ENCODE measurements at regions not wholly inside any gene's neighbourhood (a gene's known extent, or its start where the extent isn't known, plus 50 kb on each side); places are given as distances from the start of the nearest gene placed in this dataset.
"Not testable (repeated sequence)": the region's sequence is repeated elsewhere in the genome, so short reads cannot be mapped to it uniquely, and the experiment has no call there.

DNA sequence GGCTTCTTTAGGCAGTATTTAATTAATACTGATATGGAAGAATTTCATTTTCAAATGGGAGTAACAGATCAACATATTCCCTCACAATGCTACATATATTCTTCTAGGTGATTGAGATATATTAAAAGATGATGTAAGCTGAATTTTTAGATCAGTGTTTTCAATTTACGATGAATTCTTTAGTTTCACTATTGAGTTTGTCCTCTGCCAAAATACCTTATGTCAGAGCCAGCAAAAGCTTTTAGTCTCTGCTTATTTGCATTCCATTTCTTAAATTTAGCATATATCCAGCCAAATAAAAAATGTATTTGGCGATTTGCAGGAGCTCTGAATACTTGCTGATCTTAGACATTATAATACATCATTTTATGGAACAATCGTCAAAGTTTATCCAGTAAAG lies 144.3 kb downstream of the MOSPD2 start:
- H3K4me1 ChIP-seq = no peaks in the 10 kb centered on the region
- no peaks in the 10 kb centered on the region for H3K27me3 ChIP-seq
- no peak overlapping the region for H3K27ac ChIP-seq
- TF ChIP-seq POLR2A (IDR thresholded peaks at IDR 0.05) (no peak), POLR2AphosphoS5 (IDR thresholded peaks at IDR 0.05) (no peak), EP300 (IDR thresholded peaks at IDR 0.05) (no peak)
- TF ChIP-seq, protein P1, sequence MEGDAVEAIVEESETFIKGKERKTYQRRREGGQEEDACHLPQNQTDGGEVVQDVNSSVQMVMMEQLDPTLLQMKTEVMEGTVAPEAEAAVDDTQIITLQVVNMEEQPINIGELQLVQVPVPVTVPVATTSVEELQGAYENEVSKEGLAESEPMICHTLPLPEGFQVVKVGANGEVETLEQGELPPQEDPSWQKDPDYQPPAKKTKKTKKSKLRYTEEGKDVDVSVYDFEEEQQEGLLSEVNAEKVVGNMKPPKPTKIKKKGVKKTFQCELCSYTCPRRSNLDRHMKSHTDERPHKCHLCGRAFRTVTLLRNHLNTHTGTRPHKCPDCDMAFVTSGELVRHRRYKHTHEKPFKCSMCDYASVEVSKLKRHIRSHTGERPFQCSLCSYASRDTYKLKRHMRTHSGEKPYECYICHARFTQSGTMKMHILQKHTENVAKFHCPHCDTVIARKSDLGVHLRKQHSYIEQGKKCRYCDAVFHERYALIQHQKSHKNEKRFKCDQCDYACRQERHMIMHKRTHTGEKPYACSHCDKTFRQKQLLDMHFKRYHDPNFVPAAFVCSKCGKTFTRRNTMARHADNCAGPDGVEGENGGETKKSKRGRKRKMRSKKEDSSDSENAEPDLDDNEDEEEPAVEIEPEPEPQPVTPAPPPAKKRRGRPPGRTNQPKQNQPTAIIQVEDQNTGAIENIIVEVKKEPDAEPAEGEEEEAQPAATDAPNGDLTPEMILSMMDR (IDR thresholded peaks at IDR 0.05) = no peak
- no peaks in the 10 kb centered on the region for H3K36me3 ChIP-seq
- no peak overlapping the region for H3K4me3 ChIP-seq
- no peaks in the 10 kb centered on the region for H3K9me3 ChIP-seq
- WGBS, 2 donors (ENCODE audit: low coverage in 1 of 2) = 58 to 68% methylated on average over 2 to 3 of the region's 3 CpGs
- no peak for ATAC-seq

DNA sequence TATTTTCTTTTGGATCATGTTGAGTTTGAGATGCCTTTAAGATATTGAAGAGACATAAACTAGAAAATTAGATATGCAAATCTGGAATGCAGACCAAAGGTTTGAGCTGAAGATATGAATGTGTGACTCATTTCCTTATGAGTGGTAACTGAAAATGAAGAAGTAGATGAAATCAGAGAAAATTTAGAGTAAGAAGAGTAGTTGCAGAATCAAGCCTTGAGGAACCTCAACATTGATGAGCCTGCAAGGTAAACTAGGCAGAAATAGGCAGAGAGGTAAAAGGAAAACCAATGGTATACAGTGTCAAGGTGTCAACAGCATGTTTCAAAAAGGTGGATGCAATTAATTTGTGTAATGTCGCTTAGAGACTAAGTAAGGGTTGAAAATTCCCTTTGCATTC lies 142.8 kb downstream of the MOSPD2 start:
- ATAC-seq = no peak
- TF ChIP-seq EP300 (IDR thresholded peaks at IDR 0.05) = no peak
- no peak for TF ChIP-seq POLR2A (IDR thresholded peaks at IDR 0.05)
- no peak for TF ChIP-seq POLR2AphosphoS5 (IDR thresholded peaks at IDR 0.05)
- TF ChIP-seq, protein P1 (IDR thresholded peaks at IDR 0.05) = no peak
- Histone ChIP-seq H3K9me3 (no peaks in the 10 kb centered on the region), H3K36me3 (no peaks in the 10 kb centered on the region), H3K27me3 (no peaks in the 10 kb centered on the region), H3K27ac (no peak overlapping the region), H3K4me1 (no peaks in the 10 kb centered on the region), H3K4me3 (no peak overlapping the region)
- 70 to 83% methylated on average over 1 of the region's 1 CpG for WGBS, 2 donors (ENCODE audit: low coverage in 1 of 2)

DNA sequence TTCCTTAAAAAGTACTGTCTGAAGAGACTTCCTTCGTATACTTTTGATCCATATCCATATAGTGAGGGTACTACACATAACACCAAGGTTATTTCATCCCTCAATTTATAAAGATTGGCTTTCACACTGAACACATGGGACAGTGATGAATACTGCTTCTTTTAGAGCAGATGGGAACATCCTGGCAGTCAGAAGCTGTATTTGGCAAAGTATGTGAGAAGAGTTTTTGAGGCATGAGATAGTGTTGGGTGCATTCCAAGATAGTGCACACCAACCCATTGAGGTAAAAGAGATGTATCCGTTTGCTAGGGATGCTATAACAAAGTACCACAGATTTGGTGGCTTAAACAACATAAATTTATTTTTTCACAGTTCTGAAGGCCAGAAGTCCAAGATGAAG lies 141.1 kb downstream of the MOSPD2 start:
- H3K27me3 ChIP-seq = no peaks in the 10 kb centered on the region
- H3K4me3 ChIP-seq = no peak overlapping the region
- no peaks in the 10 kb centered on the region for H3K36me3 ChIP-seq
- ATAC-seq = no peak
- 54 to 67% methylated on average over 2 of the region's 2 CpGs for WGBS, 2 donors (ENCODE audit: low coverage in 1 of 2)
- H3K27ac ChIP-seq = no peak overlapping the region
- TF ChIP-seq POLR2A (IDR thresholded peaks at IDR 0.05) (no peak), EP300 (IDR thresholded peaks at IDR 0.05) (no peak), POLR2AphosphoS5 (IDR thresholded peaks at IDR 0.05) (no peak)
- TF ChIP-seq, protein P1 (IDR thresholded peaks at IDR 0.05) = no peak
- H3K4me1 ChIP-seq = no peaks in the 10 kb centered on the region
- H3K9me3 ChIP-seq = no peaks in the 10 kb centered on the region

DNA sequence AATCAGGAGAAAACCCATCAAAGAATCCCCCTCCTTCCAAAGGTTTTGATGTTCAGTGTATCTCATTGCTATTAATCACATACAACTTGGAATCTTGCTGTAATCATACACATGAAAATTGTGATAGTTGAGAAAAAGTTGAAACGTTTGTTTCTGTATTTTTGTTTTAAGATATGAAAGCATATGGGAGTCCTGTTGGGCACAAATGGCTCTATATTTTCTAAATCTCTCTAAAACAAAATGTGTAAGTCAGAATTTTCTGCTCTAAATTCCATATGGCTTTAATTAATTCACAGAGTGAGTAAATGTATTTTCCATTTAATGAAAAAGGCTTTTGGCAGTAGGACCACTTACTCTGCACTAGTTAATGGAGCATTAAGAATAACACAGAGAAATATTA lies 140.2 kb downstream of the MOSPD2 start:
- no peaks in the 10 kb centered on the region for H3K4me1 ChIP-seq
- no peaks in the 10 kb centered on the region for H3K27me3 ChIP-seq
- ATAC-seq = no peak
- no peaks in the 10 kb centered on the region for H3K36me3 ChIP-seq
- no peak overlapping the region for H3K4me3 ChIP-seq
- H3K27ac ChIP-seq = no peak overlapping the region
- 20 to 36% methylated on average over 1 of the region's 1 CpG for WGBS, 2 donors (ENCODE audit: low coverage in 1 of 2)
- H3K9me3 ChIP-seq = no peaks in the 10 kb centered on the region
- TF ChIP-seq EP300 (IDR thresholded peaks at IDR 0.05) (no peak), POLR2AphosphoS5 (IDR thresholded peaks at IDR 0.05) (no peak), POLR2A (IDR thresholded peaks at IDR 0.05) (no peak)
- TF ChIP-seq, protein P1 (IDR thresholded peaks at IDR 0.05) = no peak

DNA sequence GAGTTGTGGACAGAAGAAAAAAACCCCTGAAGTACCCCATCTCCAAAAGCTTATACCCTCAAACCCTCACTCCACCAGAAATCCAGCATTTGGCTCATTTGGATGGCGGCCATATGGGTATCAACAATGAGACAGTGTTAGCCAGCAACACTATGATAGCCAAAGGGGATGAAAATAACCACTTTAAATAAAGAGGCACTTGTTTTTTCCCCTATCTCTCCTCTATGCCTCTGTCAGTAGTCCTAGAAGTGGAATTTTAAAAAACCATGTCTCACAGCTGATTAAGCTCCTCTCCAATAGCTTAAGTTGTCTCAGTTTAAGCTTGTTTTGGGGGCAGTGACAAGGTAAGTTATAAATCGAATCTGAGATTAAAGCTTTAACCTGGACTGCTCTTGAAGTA lies 124.0 kb downstream of the MOSPD2 start:
- H3K27me3 ChIP-seq = no peaks in the 10 kb centered on the region
- no peaks in the 10 kb centered on the region for H3K4me1 ChIP-seq
- 38 to 78% methylated on average over 1 to 2 of the region's 2 CpGs for WGBS, 2 donors (ENCODE audit: low coverage in 1 of 2)
- TF ChIP-seq POLR2AphosphoS5 (IDR thresholded peaks at IDR 0.05) = no peak
- TF ChIP-seq, protein P1 (IDR thresholded peaks at IDR 0.05) = no peak
- no peak for TF ChIP-seq EP300 (IDR thresholded peaks at IDR 0.05)
- no peak for TF ChIP-seq POLR2A (IDR thresholded peaks at IDR 0.05)
- H3K36me3 ChIP-seq = no peaks in the 10 kb centered on the region
- H3K9me3 ChIP-seq = no peaks in the 10 kb centered on the region
- ATAC-seq = no peak
- H3K27ac ChIP-seq = no peak overlapping the region
- no peak overlapping the region for H3K4me3 ChIP-seq

DNA sequence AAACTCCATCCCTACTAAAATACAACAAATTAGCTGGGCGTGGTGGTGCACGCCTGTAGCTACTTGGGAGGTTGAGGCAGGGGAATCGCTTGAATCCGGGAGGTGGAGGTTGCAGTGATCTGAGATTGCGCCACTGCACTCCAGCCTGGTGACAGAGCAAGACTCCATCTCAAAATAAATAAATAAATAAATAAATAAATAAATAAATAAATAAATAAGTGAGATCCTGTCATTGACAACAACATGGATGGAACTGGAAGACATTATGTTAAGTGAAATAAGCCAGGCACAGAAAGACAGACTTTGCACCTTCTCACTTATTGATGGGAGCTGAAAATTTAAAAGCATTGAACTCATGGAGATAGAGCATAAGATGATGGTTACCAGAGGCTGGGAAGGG lies 111.2 kb downstream of the MOSPD2 start:
- not testable (repeated sequence) for H3K27me3 ChIP-seq, H3K4me3 ChIP-seq, H3K4me1 ChIP-seq, ATAC-seq, H3K9me3 ChIP-seq, H3K36me3 ChIP-seq, H3K27ac ChIP-seq
- 100% methylated on average over 2 of the region's 5 CpGs; no CpG with 5 or more reads in 1 of the 2 donors for WGBS, 2 donors (ENCODE audit: low coverage in 1 of 2)

All from gastroesophageal sphincter (tissue), 4 donors.